Epidermal melanocyte (primary cell): ENCODE measurements at regions not wholly inside any gene's neighbourhood (a gene's known extent, or its start where the extent isn't known, plus 50 kb on each side); places are given as distances from the start of the nearest gene placed in this dataset.

Experiments used
- DNase-seq: peaks from one replicate; pipeline ENCODE4 v3.0.0; 2011; ENCODE audit warnings: low spot score; ENCODE audit not compliant: insufficient read length

GRCh38 chr15:39434751-39435238 lies 146.1 kb upstream of the THBS1 start:
- DNase-seq = no peak

- no peak for DNase-seq
Measured at GRCh38 chr15:39435244-39435643, 145.6 kb upstream of the THBS1 start.

DNA sequence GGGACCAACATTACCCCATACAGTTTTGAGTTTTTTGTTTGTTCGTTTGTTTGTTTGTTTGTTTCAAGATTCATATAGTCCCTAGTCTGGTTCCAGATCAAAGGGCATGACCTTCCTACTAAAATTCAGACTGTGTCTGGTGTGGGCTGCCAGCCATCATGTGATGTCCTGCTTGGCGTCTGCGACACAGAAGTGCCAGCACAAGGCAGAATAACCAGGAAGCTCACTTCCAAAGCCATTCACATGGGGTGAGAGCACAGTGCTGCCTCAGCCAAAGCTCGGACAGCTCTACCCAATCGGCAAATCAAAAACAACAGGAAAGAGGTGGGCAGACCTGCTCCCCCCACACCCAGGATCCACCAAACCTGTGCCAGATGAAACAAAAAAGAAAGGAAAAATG lies 142.6 kb upstream of the THBS1 start:
- no peak for DNase-seq

GRCh38 chr15:39438799-39439592 lies 141.9 kb upstream of the THBS1 start:
- DNase-seq = no peak

DNA sequence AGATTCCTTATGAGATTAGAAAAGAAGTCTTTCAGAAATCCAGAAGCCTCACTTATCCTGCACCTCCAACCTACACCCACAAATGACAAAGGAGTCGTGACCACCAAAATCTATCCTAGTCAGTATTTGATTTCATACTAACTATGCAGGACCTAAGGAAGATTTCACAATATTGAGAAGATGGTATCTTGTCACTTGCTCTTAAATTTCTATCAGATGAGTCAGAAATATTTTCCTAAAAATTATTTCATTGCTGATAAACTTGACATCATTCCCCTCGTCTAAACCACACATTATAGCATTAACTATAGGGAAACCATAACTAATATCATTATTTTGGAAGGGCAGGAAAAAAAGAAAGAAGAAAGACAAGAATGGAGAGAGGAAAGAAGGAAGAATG lies 138.0 kb upstream of the THBS1 start:
- no peak for DNase-seq

GRCh38 chr15:39443659-39444219 lies 137.1 kb upstream of the THBS1 start:
- DNase-seq = no peak

GRCh38 chr15:39444735-39445470 lies 136.0 kb upstream of the THBS1 start:
- no peak for DNase-seq

DNA sequence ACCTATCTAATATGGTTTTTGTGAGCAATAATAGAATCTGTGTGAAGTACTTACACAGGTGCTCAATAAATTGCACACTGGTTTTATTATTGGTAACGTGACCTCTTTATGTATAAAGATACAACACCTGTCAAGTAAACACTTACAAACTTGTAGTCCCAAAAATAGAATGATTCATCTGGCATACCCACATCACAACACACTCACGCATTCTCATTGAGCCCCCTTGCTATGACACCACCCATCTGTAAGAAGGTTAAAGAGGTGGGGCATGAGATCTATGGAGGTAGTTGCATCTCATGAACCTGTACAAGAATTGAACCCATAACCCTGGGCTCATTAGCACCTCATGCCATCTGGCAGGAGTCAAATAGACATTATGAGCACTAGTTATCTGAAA lies 134.9 kb upstream of the THBS1 start:
- DNase-seq = no peak

GRCh38 chr15:39447346-39447745 lies 133.5 kb upstream of the THBS1 start:
- DNase-seq = no peak

GRCh38 chr15:39447881-39448280 lies 133.0 kb upstream of the THBS1 start:
- no peak for DNase-seq

DNA sequence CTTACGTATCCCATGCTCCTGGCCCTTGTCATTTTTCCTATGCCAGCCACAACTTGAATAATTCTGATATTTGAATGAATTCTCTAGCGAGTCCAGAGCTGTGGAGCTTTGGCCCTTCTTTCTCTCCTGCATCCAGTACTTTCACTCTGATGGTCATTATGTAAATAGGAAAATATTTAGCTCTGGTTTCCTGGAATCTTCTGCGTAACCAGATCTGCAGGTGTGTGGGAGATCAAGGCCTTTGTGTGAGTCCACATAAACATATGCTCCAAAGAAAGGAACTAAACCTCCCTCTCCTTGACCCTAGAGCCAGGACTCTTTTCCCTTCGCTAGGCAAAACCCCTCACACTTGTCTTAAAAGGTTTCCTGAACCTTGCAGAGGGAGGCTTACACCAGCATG lies 132.5 kb upstream of the THBS1 start:
- DNase-seq = no peak

- no peak for DNase-seq
Measured at GRCh38 chr15:39451121-39451688, 129.7 kb upstream of the THBS1 start.

DNA sequence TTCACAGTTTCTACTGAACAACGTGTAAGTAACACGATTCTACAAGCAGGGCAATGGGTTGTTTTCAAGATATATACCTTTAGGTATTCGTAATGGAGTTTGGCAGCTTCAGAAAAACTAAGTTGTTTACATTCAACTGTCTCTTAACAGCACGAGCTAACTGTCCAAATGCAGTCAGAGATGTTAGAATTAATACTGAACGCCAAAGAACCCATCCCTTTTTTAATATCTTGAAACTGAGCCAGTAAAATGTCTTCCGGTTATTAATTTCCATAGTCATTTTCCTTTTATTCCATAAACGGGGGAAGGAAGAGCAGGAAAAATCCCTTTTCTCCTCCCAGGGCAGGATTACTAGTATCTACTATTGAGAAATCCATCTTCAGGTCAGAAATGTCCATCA lies 129.0 kb upstream of the THBS1 start:
- no peak for DNase-seq

GRCh38 chr15:39453620-39454019 lies 127.3 kb upstream of the THBS1 start:
- no peak for DNase-seq

- no peak for DNase-seq
Measured at GRCh38 chr15:39454189-39454986, 126.5 kb upstream of the THBS1 start.

DNA sequence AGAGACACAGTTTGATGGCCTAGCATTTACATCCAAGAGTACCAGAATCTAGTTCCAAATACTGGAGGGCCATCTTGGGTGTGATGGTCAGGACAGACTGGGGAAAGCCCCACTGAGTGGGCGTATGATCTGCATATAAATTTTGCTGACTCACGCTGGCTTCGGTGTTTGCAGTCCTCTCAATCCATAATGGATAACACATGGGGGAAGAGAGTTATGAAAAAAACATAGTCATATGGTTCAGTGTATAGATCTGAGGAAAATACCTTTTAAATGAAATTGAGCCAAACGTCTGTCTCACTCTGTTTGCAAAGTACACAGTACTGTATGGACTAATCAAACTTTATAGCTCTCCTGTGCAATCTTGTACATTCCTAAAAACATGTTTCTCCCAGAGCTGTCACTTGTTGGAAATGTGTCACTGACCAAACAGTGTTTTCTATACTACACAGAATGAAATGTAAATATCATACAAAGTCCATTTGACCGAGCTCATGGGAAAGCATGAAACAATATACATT lies 125.3 kb upstream of the THBS1 start:
- DNase-seq = no peak

DNA sequence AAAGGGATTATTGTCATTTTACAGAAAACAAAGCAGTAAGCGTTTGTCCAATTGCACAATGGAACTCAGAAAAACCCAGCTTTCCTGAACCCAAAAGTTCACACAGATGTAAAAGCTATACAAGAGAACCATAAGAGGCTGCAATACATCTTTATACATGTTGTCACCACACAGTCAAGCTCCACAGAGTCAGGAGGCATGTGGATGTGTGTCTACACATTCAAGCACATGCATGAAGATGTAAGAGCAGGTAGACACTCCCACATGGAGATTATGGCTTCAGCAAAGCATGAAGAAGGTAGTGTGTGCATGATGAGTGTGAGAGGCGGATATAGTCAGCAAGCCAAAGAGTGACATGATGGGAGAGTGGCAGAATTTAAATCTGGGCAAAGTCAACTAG lies 124.7 kb upstream of the THBS1 start:
- DNase-seq = no peak

DNA sequence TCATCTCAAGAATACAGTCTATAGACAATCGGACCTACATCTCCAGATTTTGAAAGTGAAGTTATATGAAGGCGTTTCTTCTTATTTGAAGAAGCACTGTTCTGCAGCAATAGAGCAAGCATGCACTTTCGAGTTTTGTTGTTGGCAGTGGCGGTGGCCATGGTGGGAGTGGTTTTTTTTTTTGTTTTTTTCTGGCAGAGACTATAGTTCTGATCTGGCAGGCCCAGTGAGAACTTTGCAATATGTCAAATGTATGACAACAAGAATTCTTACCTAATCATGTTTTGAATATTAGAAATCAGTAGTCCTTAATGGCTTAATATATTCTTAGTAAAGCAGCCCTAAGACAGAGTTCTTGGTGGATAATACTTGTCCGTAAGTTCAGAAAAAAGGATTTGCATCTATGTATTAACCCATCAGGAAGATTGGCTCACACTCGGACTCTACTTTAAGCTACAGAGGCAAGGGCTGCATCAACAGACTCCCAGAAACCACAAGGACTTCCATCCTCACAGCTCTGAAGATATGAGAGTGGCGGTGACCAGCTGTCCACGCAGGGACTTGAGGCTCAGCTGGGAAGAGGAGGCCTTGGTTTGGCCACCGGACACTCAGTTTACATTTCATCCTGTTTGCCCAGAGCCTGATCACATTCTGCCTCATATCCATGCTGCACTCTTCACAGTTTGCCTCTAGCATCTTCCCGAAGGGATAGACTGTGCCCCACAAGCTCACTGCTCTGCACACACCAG lies 124.1 kb upstream of the THBS1 start:
- no peak for DNase-seq

- no peak for DNase-seq
Measured at GRCh38 chr15:39458131-39458530, 122.7 kb upstream of the THBS1 start.

DNA sequence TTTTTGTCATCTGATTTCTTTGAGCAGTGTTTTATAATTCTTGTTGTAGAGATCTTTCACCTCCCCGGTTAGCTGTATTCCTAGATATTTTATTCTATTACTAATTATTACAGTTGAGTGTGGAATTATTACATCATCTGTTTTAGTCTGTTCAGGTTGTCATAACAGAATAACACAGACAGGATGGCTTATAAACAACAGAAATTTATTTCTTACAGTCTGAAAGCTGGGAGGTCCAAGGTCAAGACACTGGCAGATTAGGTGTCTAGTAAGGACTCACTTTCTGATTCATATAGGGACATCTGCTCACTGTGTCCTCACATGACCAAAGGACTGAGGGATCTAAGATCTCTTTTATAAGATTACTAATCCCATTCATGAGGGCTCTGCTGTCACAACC lies 121.3 kb upstream of the THBS1 start:
- DNase-seq = no peak
